HG03520 (cell line): ENCODE measurements at regions not wholly inside any gene's neighbourhood (a gene's known extent, or its start where the extent isn't known, plus 50 kb on each side); places are given as distances from the start of the nearest gene placed in this dataset.
"Not testable (repeated sequence)": the region's sequence is repeated elsewhere in the genome, so short reads cannot be mapped to it uniquely, and the experiment has no call there.

Experiments used
- ATAC-seq: cut with Tn5 transposase; IDR thresholded peaks from one replicate; pipeline ENCODE4 v1.9.1; 2021; ENCODE audit warnings: mild to moderate bottlenecking, moderate library complexity; ENCODE audit not compliant: unreplicated experiment

DNA sequence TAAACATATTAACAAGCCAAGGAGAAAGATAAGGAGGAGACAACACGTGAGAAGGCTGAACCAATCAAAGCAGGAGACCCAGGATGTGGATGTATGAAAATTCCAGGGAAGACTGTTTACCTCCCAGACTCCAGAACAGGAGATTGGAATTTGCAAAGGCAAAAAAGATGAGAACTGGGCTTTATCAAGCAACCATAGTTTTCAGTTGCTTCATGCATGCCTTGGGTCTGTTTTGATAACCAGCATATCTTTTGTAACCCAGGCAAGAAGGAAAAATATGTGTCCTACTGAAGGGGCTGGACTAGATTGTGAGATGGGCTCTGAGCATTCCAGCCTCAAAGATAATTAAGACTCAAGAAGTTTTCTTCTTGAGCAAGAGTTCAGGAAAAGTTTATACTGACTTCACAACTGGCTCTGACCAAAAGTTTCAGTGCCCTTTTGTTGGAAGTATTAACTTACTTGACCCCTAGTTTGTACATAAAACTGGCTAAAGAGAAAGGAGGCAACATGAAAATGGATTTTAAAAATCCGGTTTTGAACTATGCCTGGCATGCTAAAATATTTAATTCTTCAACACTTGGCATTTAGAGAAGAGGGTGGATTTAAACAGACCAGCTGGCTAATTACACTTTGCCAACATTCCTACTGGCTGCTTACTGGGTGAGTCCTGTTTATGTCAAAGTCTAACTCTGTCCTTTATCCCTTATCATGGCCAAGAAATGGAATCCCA is 79.3 kb upstream of the CD28 start:
- no peak for ATAC-seq

DNA sequence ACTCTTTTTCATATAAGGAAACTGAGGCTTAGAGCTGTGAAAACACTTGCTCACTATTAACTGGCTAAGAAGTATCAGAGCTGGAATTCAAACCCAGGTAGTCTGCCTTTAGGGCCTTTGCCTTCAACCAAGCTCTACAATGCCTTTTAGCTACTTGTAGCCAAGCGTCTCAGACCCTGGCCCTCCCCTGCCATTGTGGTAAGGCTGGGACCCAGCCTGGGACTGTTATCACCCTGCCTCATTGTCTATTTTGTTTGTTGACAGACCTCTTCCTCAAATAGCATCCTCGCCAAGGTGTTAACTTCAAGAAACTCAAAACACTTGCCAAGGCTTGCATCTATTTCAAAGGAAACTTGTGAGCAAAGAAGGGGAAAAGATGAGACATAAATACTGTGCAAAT is 76.7 kb upstream of the CD28 start:
- ATAC-seq = no peak

- no peak for ATAC-seq
Observed at GRCh38 chr2:203631068-203631757, 75.2 kb upstream of the CD28 start.

DNA sequence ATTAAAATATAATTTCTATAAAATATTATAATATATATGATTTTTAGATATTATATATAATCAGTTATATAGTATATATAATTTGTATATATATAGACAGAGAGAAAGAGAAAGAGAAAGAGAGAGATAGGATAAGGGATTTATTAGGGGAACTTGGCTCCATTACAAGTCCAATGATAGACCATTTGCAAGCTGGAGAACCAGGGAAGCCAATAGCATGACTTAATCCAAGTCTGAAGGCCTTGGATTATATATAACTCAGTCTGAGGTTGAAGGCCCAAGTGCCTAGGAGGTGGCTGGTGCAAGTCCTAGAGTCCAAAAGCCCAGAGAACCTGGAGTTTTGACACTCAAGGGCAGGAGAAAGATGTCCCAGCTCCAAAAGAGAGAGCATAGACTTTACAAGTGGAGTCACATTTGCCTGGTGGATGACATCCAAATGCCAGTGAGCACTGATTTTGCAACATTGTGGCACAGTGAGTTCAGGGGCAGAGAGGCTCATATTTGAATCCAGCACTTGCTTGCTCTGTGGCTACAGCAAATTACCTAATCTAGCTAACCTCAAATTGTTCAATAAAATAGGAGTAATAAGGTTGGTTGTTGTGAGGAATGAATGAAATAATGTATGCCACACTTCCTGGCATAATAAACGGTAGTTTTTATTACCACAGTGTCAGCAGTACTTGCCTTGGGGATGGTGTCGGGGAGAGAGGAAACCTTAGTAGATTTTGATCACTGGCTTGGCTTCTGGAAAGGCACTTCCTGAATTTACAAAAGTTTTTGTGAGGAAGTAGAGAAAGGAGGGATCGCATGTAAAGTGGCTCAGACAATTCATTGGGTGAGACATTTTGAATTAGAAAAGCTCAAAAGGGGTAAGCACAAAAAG is 69.6 kb upstream of the CD28 start:
- no peak for ATAC-seq

DNA sequence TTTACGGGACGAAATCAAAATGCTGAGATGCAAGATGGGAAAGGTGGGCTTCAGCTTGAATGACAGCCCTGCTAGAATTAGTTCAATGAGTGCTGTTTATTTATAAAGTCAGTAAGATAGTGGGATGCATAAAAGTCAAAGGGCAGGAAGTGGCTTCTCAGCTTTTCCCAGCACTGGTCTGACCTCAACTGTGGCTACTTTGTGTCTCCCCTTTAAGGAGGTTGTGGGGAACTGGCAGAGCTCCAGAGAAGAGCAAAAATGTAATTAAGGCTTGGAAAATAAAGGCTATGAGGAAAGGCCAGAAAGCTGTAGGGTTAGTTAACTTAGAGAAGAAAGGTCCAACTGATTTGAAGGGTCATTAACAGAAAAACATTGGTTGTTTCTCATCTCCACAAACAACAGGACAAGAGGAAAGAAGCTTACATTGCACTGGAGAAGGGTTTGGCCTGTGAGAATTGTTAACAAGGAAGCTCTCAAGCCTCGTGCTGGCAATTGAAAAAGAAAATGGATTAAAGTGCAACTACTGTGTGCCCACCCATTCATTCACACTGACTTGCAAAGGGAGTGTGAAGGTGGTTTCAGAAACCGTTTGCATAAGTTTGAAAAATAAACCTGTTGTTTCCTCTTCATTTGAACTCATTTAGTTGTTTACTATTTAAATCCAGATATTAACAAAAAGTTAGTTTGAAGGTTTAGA is 68.8 kb upstream of the CD28 start:
- ATAC-seq = no peak

- not testable (repeated sequence) for ATAC-seq
Observed at GRCh38 chr2:203641865-203642264, 64.6 kb upstream of the CD28 start.

DNA sequence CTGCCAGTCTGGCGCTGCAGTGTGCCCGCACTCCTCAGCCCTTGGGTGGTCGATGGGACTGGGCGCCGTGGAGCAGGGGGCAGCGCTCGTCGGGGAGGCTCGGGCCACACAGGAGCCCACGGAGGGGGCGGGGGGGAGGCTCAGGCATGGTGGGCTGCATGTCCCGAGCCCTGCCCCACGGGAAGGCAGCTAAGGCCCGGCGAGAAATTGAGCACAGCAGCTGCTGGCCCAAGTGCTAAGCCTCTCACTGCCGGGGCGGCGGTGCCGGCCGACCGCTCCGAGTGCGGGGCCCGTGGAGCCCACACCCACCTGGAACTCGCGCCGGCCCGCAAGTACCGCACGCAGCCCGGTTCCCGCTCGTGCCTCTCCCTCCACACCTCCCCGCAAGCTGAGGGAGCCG is 63.6 kb upstream of the CD28 start:
- not testable (repeated sequence) for ATAC-seq

DNA sequence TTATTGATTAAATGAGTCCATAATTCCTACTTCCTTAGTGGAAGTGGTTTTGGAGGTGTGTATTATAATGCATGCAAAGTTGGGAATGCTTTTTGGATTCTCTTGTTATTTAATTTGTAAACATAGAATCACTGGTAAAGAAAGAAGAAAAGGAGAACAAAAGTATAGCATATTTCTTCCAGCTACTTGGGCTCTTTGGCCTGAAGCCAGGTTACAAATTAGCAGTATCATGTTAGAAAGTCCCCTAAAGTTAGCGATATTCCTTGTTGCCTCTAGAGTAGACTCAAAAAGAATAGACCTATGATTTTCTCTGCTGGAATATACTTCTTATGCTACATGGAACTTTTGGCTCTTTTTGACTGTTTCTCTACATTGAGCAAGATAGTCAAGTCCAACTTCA is 60.6 kb upstream of the CD28 start:
- no peak for ATAC-seq

DNA sequence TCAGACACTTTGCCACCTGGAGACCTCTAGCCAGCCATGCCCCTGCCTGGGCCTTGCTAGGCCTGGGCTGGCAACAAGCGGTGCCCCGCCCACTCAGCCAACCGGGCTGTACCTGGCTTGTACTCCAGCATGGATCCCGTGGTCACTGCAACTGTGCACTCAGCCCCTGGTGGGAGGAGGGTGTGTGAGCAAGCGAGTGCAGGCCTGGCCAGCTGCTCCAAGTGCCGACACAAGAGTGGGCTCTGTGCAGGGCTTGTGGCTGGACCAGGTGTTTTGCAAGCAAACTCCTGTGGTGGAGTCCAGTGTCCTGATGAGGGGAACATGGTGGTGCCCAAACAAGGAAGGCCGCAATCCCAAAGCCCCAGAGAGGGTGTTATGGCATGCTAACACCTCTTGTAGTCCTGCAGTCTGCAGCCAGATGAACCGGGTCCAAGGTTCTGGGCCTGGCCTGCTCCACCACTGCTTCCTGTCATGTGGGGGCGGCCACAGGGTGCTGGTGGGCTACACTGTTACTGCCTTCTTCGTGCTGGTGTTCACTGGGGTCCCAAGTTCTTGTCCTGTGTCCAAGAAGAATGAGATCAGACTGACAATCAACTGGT is 60.1 kb upstream of the CD28 start:
- ATAC-seq = no peak

- no peak for ATAC-seq
Observed at GRCh38 chr2:203646961-203647360, 59.5 kb upstream of the CD28 start.

- no peak for ATAC-seq
Observed at GRCh38 chr2:203647579-203647978, 58.9 kb upstream of the CD28 start.

- ATAC-seq = no peak
Observed at GRCh38 chr2:203648273-203648672, 58.2 kb upstream of the CD28 start.

GRCh38 chr2:203649176-203649814 is 57.1 kb upstream of the CD28 start:
- no peak for ATAC-seq

- no peak for ATAC-seq
Observed at GRCh38 chr2:203650860-203651613, 55.4 kb upstream of the CD28 start.

DNA sequence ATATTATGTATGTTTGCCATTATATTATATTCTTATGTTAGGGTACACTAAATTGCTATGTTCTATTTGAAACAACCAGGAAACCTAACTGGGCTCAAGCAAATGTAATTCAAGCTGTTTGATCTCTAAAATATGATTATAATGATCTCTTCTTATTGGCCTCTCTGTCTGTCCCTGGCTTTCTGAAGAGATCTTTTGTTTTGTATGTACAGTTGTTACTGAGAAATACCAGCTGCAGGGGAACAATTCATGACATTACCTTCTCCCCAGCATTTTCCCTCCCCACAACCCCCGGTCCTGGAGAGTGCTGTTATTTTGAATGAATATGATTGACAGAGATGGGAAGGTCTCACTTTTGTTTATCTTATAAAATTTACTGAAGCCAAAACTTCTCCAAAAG is 54.8 kb upstream of the CD28 start:
- no peak for ATAC-seq

GRCh38 chr2:203654826-203655225 is 51.6 kb upstream of the CD28 start:
- no peak for ATAC-seq

- ATAC-seq = no peak
Observed at GRCh38 chr2:203656522-203657287, 49.7 kb upstream of the CD28 start.
